Islet precursor cell (in vitro differentiated cells): ENCODE measurements at regions not wholly inside any gene's neighbourhood (a gene's known extent, or its start where the extent isn't known, plus 50 kb on each side); places are given as distances from the start of the nearest gene placed in this dataset.
"Not testable (repeated sequence)": the region's sequence is repeated elsewhere in the genome, so short reads cannot be mapped to it uniquely, and the experiment has no call there.

Experiments used
- DNase-seq: peaks from one replicate; pipeline ENCODE4 v3.0.0-alpha.2; 2018

DNA sequence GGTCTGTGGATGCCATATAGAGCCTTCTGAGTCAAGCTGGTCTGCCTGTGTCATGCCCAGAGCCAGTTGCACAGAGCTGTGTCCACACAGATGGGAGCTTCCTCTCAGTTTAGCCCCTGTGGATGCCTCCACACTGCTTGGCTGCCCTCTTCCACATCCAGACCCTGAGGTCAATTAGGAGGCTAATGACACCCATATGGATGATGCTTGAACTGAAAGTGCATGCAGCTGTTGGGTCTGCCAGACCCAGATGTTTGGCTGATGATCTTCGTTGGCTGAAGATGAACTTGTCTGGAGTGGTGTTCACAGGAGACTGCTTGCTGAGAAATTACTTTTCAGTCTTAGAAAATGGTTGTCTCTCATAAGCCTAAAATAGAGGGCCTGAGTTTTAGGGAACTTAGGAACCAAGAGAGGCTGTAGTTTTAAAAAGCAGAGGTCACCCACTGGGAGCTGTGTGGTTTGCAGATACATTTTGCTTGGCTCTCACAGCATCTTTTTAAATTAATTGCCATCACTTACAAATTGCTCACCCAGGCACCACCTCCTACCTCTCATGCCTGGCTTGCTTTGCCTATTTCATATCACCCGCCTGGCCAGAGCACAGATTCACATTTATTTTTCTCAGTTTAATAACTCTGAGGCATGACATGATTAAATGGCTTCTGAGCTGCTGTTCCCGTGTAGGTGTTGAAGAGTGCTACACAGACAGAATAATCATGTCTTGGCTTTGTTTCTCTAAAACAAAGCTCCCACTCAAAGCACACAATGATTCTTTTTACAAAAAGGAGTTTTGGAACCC is 176.1 kb downstream of the MINAR1 start:
- DNase-seq = no peak

DNA sequence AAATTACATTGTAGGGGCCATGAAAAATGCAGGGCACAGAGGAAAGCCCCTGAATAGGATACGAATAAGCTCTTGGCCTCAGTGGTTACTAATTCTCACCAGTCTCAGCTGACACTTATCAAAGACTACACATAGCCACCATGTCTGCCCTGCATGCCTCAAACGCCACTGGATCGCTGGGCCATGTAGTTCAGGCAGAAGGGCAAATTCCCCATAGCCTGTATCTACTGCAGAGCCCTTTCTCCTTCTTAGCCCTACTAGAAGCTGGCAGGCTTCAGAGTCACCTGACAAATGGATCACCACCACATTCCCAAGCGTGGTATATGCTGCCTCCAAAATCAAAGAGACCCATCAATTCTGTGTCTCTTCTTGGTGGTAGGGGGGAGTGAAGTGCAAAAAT is 177.4 kb downstream of the MINAR1 start:
- peak; percentile 3 for DNase-seq

DNA sequence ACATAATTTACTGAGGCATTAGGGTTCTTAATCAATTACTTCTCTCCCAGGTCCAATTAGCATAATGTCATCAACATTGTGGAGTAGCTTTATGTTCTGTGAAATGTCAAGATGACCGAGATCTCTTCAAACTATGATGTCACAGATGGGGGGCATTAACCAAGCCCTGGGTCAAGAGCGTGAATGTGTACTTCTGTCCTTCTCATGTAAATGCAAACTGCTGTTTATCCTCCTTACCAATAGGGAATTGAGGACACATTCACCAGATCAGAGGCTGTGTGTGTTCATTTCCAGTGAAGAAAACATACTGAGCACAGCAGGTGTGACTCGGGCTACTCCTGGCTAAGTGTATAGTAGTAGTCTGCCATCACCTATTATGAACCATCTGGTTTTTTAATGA is 177.9 kb downstream of the MINAR1 start:
- DNase-seq = no peak

DNA sequence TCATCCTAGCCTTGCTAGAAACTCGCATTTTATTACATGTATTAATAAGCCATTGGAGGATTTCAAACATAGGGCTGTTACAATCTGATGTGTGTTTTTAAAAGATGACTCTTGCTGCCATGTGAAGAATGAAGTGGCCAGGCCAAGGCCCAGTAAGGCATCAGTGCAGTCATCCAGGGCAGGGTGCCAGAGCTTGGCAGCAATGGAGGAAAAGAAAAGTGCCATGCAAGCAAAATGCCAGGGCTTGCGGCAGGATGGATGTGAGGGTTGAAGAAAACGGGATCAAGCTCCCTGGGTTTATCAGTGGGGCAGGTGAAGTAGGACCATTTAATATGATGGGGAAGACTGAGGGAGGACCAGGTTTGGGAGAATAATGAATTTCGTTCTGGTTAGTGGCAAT is 183.6 kb downstream of the MINAR1 start:
- DNase-seq = peak; percentile 36

DNA sequence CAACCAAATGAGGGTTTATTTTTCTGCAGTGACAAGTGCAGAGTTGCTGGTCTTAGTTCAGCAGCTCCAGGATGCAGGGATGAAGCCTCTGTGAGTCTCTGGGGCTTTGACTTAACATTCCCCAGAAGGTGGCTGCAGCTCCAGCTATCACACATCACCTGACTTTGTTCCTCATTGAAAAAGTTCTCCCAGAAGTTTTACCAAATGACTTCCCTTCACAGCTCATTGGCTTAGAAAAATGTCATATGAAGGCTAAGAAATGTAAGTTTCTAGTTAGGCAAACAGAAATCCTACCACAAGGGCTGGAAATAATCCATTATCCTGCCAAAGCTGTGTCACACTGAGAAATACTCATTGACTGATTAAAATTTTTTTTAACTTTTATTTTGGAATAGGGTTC is 184.9 kb downstream of the MINAR1 start:
- no peak for DNase-seq

DNA sequence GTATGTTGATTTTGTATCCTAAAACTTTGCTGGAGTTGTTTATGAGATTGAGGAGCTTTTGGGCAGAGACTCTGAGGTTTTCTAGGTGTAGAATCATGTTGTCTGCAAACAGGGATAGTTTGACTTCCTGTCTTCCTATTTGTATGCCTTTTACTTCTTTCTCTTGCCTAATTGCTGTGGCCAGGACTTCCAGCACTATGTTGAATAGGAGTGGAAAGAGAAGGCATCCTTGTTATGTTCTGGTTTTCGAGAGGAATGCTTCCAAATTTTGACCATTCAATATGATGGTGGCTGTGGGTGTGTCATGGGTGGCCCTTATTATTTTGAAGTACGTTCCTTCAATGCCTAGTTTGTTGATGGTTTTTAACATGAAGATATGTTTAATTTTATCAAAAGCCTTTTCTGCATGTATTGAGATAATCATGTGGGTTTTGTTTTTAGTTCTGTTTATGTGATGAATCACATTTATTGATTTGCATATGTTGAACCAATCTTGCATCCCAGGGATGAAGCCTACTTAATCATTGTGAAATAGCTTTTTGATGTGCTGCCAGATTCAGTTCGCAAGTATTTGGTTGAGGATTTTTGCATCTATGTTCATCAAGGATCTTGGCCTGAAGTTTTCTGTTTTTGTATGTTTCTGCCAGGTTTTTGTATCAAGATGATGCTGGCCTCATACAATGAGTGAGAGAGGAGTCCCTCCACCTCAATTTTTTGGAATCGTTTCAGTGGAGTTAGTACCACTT is 188.1 kb downstream of the MINAR1 start:
- DNase-seq = peak; percentile 1

DNA sequence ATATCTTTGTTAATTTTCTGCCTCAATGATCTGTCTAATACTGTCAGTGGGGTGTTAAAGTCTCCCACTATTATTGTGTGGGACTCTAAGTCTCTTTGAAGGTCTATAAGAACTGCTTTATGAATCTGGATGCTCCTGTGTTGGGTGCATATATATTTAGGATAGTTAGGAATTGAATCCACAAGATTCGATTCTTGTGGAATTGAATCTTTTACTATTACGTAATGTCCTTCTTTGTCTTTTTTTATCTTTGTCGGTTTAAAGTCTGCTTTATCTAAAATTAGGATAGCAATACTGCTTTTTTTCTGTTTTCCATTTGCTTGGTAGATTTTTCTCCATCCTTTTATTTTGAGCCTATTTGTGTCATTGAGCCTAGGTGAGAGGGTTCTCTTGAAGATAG is 189.7 kb downstream of the MINAR1 start:
- not testable (repeated sequence) for DNase-seq

DNA sequence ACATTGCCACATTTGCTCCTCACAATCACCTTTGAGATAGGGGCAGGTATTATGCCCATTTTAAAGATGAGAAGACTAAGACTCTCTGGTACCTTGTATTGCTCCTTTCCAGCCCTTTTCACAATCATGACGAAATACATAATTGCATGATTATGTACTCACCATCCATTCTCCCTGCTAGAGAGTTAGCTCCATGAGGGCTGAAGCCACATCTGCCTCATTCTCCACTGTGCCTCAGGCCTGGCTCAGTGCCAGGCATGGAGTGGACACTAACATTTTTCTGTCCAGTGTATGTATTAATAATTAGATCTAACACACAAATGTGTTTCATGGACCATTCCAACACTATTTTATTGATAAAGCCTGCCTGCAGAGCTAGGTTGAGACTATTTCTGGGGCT is 191.4 kb downstream of the MINAR1 start:
- no peak for DNase-seq

DNA sequence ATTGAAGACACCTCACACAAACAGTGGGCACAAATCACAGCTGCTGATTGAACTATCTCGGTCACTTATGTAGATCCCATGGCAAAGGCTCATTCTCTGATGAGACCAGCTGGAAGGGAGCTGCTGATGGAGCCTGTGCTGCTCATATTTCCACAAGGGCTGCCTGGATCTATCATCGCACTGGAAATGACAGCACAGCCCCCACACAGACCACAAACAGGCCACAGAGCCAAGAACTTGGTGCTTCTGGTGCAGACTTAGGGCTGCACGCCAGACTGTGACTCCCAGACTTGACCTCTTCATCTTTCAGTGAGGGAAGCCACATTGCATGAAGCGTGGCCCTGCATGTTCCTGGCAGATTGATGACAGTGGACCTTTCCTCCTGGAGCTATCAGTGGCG is 197.6 kb downstream of the MINAR1 start:
- DNase-seq = no peak

DNA sequence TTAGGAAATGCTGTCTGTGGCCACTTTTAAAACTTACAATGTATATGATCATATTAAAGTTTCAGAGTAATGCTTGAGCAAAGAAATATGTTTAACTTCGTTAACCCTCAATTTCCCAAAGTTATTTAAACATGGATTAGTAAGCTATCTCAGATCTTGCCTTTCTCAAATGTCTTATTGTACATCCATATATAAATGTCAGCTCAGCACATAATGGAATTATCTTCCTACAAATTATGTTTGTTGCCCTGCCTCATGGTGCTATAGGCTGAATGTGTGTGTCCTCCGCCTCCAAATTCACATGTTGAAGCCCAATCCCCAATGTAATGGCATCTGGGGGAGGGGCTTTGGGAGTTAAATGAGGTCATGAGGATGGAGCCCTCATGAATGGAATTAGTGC is 200.3 kb downstream of the MINAR1 start:
- no peak for DNase-seq

DNA sequence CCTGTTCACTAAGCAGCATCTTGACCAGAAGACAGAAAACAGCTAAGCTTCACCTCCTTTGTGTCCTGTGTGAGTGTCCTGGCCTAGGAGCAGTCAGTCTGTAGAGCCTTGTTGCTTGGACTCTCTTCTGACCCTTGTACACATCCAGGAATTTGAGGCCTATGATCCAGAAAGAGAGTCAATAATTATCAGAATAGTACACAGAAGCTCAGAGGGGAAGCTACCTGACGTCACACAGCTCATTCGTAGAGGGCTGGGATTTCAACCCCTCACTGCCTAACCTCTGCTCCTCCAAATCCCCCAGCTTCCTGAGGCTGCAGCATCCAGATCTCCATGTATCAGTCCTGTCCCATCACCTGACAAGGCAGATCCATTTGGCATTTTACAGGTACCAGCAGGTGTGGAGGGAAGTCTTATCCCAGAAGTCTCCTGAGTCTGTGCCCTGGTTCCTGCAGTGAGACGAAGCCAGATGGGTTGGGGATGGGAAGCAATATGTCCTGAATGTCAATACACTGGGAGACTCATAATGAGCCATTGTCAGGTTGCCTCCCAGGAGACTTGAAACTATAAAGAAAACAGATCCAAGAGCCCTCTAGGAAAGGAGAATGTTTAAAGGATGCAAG is 203.1 kb downstream of the MINAR1 start:
- DNase-seq = no peak

DNA sequence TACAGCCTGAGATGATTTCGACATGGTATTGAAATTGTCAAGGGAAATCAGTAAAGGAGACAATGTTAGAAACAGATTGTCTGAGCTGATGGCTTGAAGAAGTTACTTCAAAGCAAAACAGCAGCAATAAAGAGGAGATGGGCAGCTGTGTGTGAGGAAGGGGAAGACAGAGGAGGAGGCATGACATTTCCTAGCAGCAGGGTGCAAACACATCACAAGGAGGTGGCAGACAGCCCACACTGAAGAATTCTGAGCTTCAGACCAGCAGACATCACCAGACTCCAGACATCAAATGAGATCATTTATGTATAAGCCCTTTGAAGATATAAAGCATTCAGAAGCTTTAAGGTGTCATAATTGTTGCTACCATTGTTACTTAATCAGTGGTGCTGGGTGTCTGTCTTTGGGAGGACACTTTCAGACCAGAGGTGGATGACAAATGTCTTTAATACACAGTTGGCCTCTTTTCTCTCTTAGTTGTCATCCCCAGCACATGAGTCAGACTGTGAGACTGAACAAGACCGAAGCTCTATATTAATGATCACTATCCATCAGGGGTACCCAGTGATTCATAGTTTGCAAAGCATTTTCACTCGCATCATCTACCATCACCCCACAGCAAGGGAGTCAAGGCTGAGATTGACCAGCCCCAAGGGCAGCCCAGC is 203.9 kb downstream of the MINAR1 start:
- no peak for DNase-seq

DNA sequence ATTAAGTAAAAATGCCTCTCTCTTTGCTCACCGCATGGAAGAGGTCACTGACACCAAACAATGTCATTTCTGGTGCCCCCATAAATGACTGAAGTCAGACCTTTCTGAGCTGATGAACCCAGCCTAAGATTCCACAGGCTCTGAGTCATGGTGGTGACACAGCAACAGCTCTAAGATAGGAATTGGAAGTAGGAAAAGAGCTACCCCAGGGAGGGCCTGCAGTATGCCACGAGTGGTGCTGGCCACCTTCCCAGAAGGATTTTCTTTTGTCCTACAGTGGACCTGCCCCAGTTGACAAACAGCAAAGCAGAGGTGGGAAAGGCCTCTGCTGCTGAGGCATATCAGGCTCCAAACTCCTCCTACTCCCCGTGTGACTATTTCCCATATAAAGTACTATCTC is 208.1 kb downstream of the MINAR1 start:
- peak; percentile 77 for DNase-seq

DNA sequence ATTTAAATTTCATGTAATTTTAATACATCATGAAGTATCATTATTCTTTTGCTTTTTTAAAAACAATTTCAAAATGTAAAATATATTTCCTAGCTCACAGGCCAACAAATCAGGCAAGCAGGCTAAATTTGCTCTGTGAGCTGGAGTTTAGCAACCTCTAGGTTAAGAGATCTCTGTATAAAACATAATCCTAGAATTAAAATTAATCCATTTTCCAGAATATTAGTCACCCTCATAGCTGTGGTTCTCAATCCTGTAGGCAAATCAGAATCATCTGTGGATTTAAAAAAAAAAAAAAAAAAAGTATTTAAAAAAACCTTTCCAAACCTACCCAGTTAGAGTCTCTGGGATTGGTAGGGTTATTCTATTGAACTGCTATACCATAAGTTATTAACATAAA is 209.7 kb downstream of the MINAR1 start:
- no peak for DNase-seq

DNA sequence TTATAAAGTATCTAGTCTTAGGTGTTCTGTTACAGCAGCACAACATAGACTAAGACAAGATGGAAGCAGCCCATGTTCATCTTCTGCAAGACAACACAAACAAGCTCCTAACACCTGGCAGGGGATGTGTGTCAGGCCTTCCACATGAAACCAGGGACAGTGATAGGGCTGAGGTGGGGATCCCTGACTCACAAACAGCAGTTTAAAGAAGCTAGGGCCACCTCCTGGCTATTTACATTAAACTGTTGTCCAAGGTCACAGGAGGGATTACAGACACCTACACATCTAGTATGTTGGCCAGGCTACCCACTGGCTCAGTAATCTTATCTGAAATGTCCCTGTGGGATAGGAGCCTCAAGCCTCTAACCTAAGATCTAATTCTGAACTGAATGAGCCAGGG is 211.3 kb downstream of the MINAR1 start:
- DNase-seq = no peak

DNA sequence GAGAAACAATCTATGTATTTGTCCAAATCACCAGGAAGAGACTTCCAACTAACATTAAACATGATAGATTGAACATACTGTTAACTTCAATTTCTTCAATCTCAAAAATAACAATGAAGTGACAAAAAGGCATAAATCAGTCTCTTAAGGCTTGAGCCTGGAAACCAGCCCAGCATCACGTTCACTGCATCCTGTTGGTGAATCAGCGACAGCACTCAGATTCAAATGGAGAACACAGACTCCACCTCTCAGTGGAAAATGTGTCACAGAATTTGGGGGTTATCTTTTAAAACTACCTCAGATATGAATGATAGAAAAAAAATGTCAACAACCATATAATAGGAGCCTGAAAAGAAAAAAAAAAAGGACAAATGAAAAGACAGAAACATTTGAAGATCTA is 212.0 kb downstream of the MINAR1 start:
- no peak for DNase-seq

DNA sequence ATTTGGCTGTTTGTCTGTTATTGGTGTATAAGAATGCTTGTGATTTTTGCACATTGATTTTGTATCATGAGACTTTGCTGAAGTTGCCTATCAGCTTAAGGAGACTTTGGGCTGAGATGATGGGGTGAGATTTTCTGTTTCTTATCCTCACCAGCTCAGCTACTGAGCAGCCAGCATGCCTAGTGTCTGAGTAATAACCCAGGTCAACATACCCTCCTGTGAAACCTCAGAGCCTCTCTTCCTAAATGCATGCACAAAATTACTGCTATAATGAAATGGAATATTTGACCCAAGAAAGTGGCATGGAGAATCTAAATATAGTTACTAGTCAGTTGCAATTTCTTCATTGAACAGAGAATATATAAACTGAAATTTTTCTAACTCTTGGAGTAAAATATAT is 220.8 kb downstream of the MINAR1 start:
- DNase-seq = not testable (repeated sequence)

DNA sequence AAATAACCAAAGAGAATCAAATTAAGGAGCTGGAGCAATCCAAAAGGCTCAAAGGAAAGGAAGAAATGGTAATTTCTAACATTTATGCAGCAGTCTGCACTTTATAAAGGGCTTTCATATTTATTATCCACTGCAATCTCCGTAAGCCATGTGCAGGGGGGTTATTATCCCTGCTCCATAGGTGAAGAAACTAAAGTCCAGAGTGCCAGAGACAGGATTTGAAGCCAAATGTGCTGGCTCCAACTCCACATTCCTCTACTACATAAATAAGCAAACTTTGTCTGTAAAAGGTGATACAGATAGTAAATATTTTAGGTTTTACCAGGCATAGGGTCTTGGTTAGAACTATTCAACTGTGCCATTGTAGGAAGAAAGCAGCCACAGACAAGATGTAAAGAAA is 221.4 kb downstream of the MINAR1 start:
- no peak for DNase-seq

DNA sequence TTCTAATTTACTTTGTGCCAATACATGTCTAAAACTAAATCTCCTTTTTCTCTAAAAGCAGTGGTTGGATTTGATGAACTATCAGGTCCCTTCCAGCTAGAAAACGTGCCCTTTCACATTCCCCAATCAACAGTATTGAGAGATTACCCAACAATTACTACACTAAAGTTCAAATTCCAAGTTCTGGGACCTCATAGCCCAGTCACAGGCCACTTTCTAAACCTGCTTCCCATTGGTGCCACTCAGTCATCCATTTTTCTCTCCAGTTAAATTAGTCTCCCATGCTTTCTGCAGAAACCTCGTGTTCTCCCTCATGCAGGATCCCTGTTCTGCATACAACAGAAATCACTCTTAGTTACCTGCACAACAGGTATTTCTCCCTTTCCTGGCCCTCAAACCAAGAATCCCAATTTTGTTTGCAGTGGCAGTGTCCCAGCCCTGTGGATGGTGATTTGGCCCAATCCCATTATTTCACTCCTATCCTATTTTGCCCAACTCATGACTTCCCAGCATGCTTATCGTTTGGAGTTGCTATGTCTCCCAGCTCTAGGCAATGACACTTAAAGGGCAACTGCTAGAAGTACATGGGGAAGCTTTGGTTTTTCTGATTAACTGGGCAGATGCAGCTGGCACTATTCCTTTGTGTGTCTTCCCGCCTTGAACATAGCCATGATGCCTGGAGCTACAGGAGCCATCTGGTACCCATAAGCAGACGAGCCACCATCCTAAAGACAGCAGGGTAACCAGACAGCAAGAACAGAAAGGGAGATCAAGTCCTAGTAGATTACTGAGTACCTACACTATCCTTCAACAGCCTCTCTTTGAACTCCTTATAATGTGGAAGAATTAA is 224.2 kb downstream of the MINAR1 start:
- DNase-seq = no peak

DNA sequence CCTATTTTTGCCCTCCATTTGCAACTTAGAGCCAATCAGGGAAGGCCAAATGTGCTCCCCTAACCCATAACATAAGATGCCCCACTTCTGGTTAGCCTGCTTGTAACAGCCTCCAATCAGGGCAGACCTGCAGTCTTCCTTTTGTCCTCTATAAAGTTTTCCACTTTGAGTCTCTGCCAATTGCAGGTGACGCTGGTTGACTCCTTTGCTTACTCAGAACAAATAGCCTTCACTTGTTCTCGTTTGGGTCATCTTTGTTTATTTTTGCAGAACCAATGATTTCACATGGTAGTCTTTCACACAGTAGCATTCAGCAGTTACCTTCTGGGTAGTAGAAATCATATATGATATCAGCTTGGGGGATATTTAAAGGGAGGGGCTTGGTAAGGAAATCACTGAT is 225.6 kb downstream of the MINAR1 start:
- DNase-seq = no peak

DNA sequence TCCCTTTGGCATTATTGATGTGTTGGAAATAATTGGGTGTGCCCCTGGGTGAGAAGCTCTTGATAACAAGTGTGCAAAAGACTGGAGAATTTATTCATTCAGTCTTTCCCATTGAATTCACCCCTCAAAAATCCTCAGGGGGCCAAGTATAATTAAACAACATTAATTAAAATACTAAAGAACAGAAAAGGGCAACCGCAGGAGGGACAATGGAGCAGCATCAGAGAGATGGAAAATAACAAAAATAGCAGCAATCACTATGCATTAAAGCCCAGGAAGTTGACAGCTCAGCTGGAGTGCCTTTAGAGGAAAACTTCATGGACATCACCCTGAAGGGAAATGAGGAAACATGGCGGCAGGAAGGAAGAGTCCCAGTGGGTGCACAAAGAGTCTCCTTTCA is 227.6 kb downstream of the MINAR1 start:
- DNase-seq = no peak

DNA sequence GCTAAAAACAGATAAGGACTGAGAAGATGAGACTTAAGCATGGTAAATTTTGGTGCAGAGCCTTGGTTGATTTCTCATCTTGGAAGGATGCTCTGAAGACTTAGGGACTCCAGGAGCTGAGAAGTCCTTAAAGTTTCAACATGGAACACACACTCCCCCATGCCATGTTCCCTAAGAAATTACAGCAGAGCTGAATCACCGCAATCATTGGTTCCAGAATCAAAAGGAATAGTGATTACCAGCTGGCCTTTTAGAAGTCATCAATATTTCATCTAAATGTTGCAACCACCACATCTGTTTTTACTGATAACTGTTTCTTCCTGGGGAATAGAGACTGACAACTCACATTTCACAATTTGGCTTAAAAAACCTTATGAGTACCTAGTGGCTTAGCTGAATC is 229.3 kb downstream of the MINAR1 start:
- no peak for DNase-seq
